NCI-H1048 (cell line): ENCODE measurements at regions not wholly inside any gene's neighbourhood (a gene's known extent, or its start where the extent isn't known, plus 50 kb on each side); places are given as distances from the start of the nearest gene placed in this dataset.

ENCODE experiments used
- DNase-seq: peaks from one replicate; lab custom pipeline; 2025; lab: John Stamatoyannopoulos, UW

- DNase-seq = no peak
These were observed 494.1 kb upstream of the NOVA1 start for GRCh38 chr14:27091973-27092372.

- DNase-seq = no peak
These were observed 498.3 kb upstream of the NOVA1 start for GRCh38 chr14:27096091-27096490.

- no peak for DNase-seq
These were observed 500.6 kb upstream of the NOVA1 start for GRCh38 chr14:27098451-27098850.

- DNase-seq = no peak
These were observed 516.3 kb upstream of the NOVA1 start for GRCh38 chr14:27114180-27114579.

GRCh38 chr14:27123162-27123561 lies 525.3 kb upstream of the NOVA1 start:
- DNase-seq = no peak

GRCh38 chr14:27127838-27128237 lies 530.0 kb upstream of the NOVA1 start:
- no peak for DNase-seq

- no peak for DNase-seq
These were observed 536.4 kb upstream of the NOVA1 start for GRCh38 chr14:27134200-27134599.

- no peak for DNase-seq
These were observed 547.3 kb upstream of the NOVA1 start for GRCh38 chr14:27145170-27145569.

- DNase-seq = no peak
These were observed 550.3 kb upstream of the NOVA1 start for GRCh38 chr14:27148143-27148542.

- DNase-seq = no peak
These were observed 566.3 kb upstream of the NOVA1 start for GRCh38 chr14:27164139-27164538.

- DNase-seq = no peak
These were observed 577.7 kb upstream of the NOVA1 start for GRCh38 chr14:27175489-27175888.

GRCh38 chr14:27181333-27181732 lies 583.5 kb upstream of the NOVA1 start:
- DNase-seq = no peak

- no peak for DNase-seq
These were observed 586.6 kb upstream of the NOVA1 start for GRCh38 chr14:27184427-27184826.

GRCh38 chr14:27186048-27186447 lies 588.2 kb upstream of the NOVA1 start:
- no peak for DNase-seq

- no peak for DNase-seq
These were observed 589.3 kb upstream of the NOVA1 start for GRCh38 chr14:27187136-27187535.

GRCh38 chr14:27190296-27190695 lies 592.5 kb upstream of the NOVA1 start:
- DNase-seq = no peak

GRCh38 chr14:27199272-27199671 lies 601.4 kb upstream of the NOVA1 start:
- DNase-seq = no peak

- no peak for DNase-seq
These were observed 607.2 kb upstream of the NOVA1 start for GRCh38 chr14:27205036-27205435.

GRCh38 chr14:27211741-27212140 lies 613.9 kb upstream of the NOVA1 start:
- no peak for DNase-seq

GRCh38 chr14:27222671-27223070 lies 624.8 kb upstream of the NOVA1 start:
- no peak for DNase-seq

- DNase-seq = no peak
These were observed 626.1 kb upstream of the NOVA1 start for GRCh38 chr14:27223906-27224305.

GRCh38 chr14:27228053-27228452 lies 630.2 kb upstream of the NOVA1 start:
- no peak for DNase-seq

- DNase-seq = no peak
These were observed 636.5 kb upstream of the NOVA1 start for GRCh38 chr14:27234331-27234730.

- no peak for DNase-seq
These were observed 638.8 kb upstream of the NOVA1 start for GRCh38 chr14:27236601-27237000.

GRCh38 chr14:27242874-27243273 lies 645.0 kb upstream of the NOVA1 start:
- no peak for DNase-seq
